ENCODE measurements at regions not wholly inside any gene's neighbourhood (a gene's known extent, or its start where the extent isn't known, plus 50 kb on each side); places are given as distances from the start of the nearest gene placed in this dataset.

DNA sequence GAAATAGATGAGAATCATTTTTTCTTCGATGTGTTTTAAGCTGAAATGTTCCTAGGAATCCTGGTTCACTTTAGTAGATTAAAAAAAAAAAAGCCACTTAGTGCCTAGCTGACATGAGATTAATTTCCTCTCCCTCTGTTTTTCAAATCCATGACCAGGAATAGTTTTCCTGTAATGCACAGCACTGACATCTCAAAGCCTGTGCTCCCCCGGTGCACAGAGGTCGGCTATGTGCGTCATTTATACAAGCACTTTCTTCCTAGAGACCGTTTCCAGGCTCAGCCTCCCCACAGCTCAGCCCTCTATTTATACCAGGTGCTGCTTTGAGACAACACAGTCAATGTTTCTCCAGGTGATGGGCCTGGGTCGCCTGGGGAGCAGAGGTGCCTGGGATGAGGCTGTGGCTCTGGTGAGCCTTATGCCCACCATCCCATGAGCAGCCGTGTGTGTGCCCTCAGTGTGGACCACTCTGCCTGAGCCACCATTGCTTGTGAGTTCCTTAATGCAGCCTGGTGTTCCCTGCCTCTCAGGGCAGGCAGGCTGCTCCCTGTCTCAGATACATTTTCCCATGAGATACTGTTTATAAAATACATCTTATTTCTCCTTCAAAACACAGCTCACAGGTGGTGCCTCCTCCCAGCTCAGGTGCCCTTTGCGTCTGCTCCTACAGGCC is 515.7 kb upstream of the HS6ST1 start:
- no peak overlapping the region for H3K9ac ChIP-seq (ENCODE audit: low read length in 5 of 5)
- H3K9me3 ChIP-seq (ENCODE audit: control insufficient read depth in 5 of 5, low read length in 5 of 5): no peaks in the 10 kb centered on the region
- no peak overlapping the region for H3K4me3 ChIP-seq (ENCODE audit: low read depth in 1 of 5, low read length in 5 of 5)
- no peaks in the 10 kb centered on the region for H3K27me3 ChIP-seq (ENCODE audit: control insufficient read depth in 5 of 5, insufficient read depth in 4 of 5, low read length in 5 of 5)
- no peaks in the 10 kb centered on the region for H3K4me1 ChIP-seq (ENCODE audit: control insufficient read depth in 5 of 5, insufficient read depth in 5 of 5, low read length in 5 of 5)
- no peaks in the 10 kb centered on the region for H3K36me3 ChIP-seq (ENCODE audit: control insufficient read depth in 5 of 5, insufficient read depth in 5 of 5, low read length in 5 of 5)
- H3K27ac ChIP-seq (ENCODE audit: low read depth, low read length): no peak overlapping the region

DNA sequence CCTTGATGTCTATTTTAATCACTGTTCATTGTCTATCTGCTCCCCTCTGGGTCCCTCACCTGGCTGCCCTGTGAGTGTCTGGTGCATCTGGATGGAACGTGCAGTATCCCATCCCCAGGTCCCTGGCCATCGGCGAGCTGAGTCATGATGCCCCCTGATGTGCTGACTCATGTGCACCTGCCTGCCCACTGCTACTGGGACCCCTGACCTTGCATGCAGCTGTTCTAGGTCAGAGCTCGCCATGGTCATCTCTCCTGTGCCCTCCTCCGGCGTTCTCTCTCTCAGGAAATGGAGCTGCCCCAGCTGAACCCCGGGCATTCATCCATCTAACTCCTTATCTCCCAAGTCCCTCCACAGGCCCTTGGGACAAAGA is 516.2 kb upstream of the HS6ST1 start:
- Histone ChIP-seq H3K27ac (ENCODE audit: low read depth, low read length) (no peak overlapping the region), H3K9me3 (ENCODE audit: control insufficient read depth in 5 of 5, low read length in 5 of 5) (no peaks in the 10 kb centered on the region), H3K27me3 (ENCODE audit: control insufficient read depth in 5 of 5, insufficient read depth in 4 of 5, low read length in 5 of 5) (no peaks in the 10 kb centered on the region), H3K4me1 (ENCODE audit: control insufficient read depth in 5 of 5, insufficient read depth in 5 of 5, low read length in 5 of 5) (no peaks in the 10 kb centered on the region), H3K36me3 (ENCODE audit: control insufficient read depth in 5 of 5, insufficient read depth in 5 of 5, low read length in 5 of 5) (no peaks in the 10 kb centered on the region), H3K4me3 (ENCODE audit: low read depth in 1 of 5, low read length in 5 of 5) (no peak overlapping the region), H3K9ac (ENCODE audit: low read length in 5 of 5) (no peak overlapping the region)

DNA sequence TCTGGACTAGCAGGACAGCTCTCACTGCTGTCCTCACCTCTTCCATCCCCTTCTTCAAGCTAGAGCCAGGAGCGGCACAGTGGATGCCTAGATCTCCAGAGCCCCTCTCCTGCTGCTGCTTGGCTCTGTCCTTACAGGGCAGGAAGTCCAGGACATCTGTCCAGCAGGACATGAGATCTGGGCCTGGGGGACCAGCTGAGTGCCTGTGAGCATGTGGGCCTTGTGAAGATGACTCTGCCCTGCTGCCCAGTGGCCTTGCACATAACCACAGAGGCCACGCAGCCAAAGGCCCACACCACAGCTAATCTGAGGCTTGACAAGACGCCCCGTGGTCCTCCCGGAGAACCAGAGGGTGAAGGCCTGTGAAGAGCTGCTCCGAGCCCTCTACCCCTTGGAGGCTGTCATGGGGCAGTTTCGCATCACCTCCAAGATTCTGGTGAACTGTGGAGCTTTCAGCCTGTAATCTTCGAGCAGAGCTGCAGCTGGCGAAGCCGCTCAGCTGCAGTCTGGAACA is 516.7 kb upstream of the HS6ST1 start:
- Histone ChIP-seq H3K4me3 (ENCODE audit: low read depth in 1 of 5, low read length in 5 of 5) (no peak overlapping the region), H3K27ac (ENCODE audit: low read depth, low read length) (no peak overlapping the region), H3K9ac (ENCODE audit: low read length in 5 of 5) (no peak overlapping the region), H3K27me3 (ENCODE audit: control insufficient read depth in 5 of 5, insufficient read depth in 4 of 5, low read length in 5 of 5) (no peaks in the 10 kb centered on the region), H3K4me1 (ENCODE audit: control insufficient read depth in 5 of 5, insufficient read depth in 5 of 5, low read length in 5 of 5) (no peaks in the 10 kb centered on the region), H3K9me3 (ENCODE audit: control insufficient read depth in 5 of 5, low read length in 5 of 5) (no peaks in the 10 kb centered on the region), H3K36me3 (ENCODE audit: control insufficient read depth in 5 of 5, insufficient read depth in 5 of 5, low read length in 5 of 5) (no peaks in the 10 kb centered on the region)

DNA sequence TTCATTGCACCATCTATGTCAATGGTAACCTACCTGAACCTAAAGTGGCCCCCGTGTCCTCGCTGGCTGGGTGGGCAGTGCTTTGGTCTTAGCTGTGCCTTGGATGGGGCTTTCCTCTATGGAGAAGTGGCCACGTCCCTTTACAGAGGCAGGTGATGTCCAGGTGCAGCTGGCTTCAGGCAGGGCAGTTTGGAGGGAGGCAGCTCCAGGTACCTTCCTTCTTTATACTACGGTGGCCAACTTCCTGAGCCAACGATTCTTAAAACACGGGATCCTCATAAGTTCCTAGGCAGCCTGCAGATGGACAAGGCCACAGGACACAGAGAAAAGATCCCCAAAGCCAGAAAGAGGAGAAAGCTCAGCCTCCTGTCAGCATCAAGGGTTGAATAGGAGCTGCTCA is 517.3 kb upstream of the HS6ST1 start:
- Histone ChIP-seq H3K27ac (ENCODE audit: low read depth, low read length) (no peak overlapping the region), H3K27me3 (ENCODE audit: control insufficient read depth in 5 of 5, insufficient read depth in 4 of 5, low read length in 5 of 5) (no peaks in the 10 kb centered on the region), H3K9me3 (ENCODE audit: control insufficient read depth in 5 of 5, low read length in 5 of 5) (no peaks in the 10 kb centered on the region), H3K4me1 (ENCODE audit: control insufficient read depth in 5 of 5, insufficient read depth in 5 of 5, low read length in 5 of 5) (no peaks in the 10 kb centered on the region), H3K36me3 (ENCODE audit: control insufficient read depth in 5 of 5, insufficient read depth in 5 of 5, low read length in 5 of 5) (no peaks in the 10 kb centered on the region), H3K9ac (ENCODE audit: low read length in 5 of 5) (no peak overlapping the region), H3K4me3 (ENCODE audit: low read depth in 1 of 5, low read length in 5 of 5) (no peak overlapping the region)

DNA sequence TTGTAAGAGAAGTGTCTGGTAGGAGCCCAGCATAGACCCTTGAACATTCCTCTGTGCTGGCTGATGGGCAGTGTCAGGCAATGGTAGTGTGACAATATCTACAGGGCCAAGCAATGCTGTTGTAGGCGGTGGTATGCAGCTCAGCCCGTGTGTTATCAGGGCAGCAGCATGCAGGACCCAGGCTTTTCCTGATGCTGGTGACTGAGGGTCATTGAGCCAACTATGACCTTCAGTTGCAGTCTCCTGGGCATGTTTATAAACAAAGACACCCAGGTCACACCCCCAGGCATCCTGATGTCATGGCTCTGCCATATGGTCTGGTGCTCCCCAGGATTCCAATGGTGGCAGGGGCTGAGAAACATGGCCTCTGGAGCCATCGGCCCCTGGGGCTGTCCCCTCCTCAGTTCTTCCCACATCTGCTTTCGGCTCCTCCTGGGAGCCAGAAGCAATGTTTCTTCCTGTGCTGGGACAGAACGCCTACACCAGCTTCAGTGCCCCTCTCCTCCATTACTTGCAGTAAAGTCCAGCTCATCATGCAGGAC is 518.0 kb upstream of the HS6ST1 start:
- Histone ChIP-seq H3K27me3 (ENCODE audit: control insufficient read depth in 5 of 5, insufficient read depth in 4 of 5, low read length in 5 of 5) (no peaks in the 10 kb centered on the region), H3K9ac (ENCODE audit: low read length in 5 of 5) (no peak overlapping the region), H3K9me3 (ENCODE audit: control insufficient read depth in 5 of 5, low read length in 5 of 5) (no peaks in the 10 kb centered on the region), H3K36me3 (ENCODE audit: control insufficient read depth in 5 of 5, insufficient read depth in 5 of 5, low read length in 5 of 5) (no peaks in the 10 kb centered on the region), H3K4me3 (ENCODE audit: low read depth in 1 of 5, low read length in 5 of 5) (no peak overlapping the region), H3K4me1 (ENCODE audit: control insufficient read depth in 5 of 5, insufficient read depth in 5 of 5, low read length in 5 of 5) (no peaks in the 10 kb centered on the region), H3K27ac (ENCODE audit: low read depth, low read length) (no peak overlapping the region)

DNA sequence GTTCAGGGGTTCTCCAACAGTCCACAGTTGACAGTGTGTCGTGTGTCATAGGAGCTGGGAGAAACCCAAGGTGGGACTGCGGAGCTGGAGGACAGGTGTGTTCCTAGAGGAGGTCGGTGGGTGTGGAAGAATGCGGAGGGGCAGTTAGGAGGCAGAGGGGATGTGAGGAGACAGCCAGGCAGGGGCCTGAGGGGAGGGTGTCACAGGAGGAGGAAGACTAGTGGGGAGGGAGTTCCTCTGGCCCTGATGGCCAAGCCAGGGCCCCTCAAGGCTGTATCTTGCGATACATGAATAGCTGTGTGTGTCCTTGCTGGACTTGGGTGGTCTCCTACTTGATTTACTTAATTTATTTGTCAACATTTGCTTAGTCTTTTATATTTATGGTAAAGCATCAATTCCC is 519.6 kb upstream of the HS6ST1 start:
- no peak overlapping the region for H3K4me3 ChIP-seq (ENCODE audit: low read depth in 1 of 5, low read length in 5 of 5)

DNA sequence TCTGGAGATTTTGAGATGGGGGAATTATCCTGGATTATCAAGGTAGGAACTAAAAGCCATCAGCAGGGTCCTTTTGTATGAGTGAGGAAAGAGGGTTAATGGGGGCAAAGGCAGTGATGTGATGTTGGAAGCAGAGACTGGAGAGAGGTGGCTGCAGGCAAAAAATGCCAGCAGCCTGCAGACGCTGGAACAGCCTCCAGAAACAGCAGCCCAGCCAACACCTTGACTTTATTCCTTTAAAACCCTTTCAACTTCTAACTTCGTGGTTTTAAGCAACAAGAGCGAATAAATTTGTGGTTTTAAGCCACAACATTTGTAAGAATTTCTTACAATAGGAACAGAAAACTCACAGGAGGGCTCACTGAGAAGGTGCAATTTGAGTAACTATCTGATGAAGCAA is 523.1 kb upstream of the HS6ST1 start:
- H3K4me3 ChIP-seq (ENCODE audit: low read depth in 1 of 5, low read length in 5 of 5): no peak overlapping the region
- no peak overlapping the region for H3K27ac ChIP-seq (ENCODE audit: low read depth, low read length)
- H3K9ac ChIP-seq (ENCODE audit: low read length in 5 of 5): no peak overlapping the region
- H3K9me3 ChIP-seq (ENCODE audit: control insufficient read depth in 5 of 5, low read length in 5 of 5): no peaks in the 10 kb centered on the region
- no peaks in the 10 kb centered on the region for H3K27me3 ChIP-seq (ENCODE audit: control insufficient read depth in 5 of 5, insufficient read depth in 4 of 5, low read length in 5 of 5)
- H3K36me3 ChIP-seq (ENCODE audit: control insufficient read depth in 5 of 5, insufficient read depth in 5 of 5, low read length in 5 of 5): no peaks in the 10 kb centered on the region
- H3K4me1 ChIP-seq (ENCODE audit: control insufficient read depth in 5 of 5, insufficient read depth in 5 of 5, low read length in 5 of 5): no peaks in the 10 kb centered on the region

More for the DNA sequence above, 519.6 kb upstream of the HS6ST1 start:
- no peak overlapping the region for H3K27ac ChIP-seq (ENCODE audit: low read depth, low read length)
- H3K4me1 ChIP-seq (ENCODE audit: control insufficient read depth in 5 of 5, insufficient read depth in 5 of 5, low read length in 5 of 5): no peaks in the 10 kb centered on the region
- H3K9ac ChIP-seq (ENCODE audit: low read length in 5 of 5): no peak overlapping the region
- H3K9me3 ChIP-seq (ENCODE audit: control insufficient read depth in 5 of 5, low read length in 5 of 5): no peaks in the 10 kb centered on the region
- H3K27me3 ChIP-seq (ENCODE audit: control insufficient read depth in 5 of 5, insufficient read depth in 4 of 5, low read length in 5 of 5): no peaks in the 10 kb centered on the region
- no peaks in the 10 kb centered on the region for H3K36me3 ChIP-seq (ENCODE audit: control insufficient read depth in 5 of 5, insufficient read depth in 5 of 5, low read length in 5 of 5)

DNA sequence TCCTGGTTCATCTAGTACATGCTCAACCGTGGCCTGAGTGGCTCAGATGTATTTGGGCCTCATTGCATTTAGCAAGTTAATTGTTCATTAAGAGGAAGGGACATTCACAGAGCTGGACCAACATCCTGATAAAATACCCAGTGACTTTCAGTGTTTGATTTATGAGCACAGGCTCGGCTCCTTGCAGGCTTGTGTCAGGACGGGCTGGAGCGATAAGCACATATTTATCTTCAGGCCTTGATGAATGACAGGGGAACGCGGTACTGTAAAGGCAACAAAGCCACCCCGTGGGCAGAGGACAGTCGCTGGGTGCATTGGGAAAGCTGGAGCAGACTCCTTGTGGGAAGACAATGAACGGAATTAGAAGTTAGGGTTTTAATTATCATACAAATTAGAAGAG is 548.6 kb upstream of the HS6ST1 start:
- H3K4me3 ChIP-seq (ENCODE audit: low read depth in 1 of 5, low read length in 5 of 5): no peak overlapping the region
- H3K9ac ChIP-seq (ENCODE audit: low read length in 5 of 5): no peak overlapping the region
- no peak overlapping the region for H3K27ac ChIP-seq (ENCODE audit: low read depth, low read length)
- no peaks in the 10 kb centered on the region for H3K9me3 ChIP-seq (ENCODE audit: control insufficient read depth in 5 of 5, low read length in 5 of 5)
- H3K4me1 ChIP-seq (ENCODE audit: control insufficient read depth in 5 of 5, insufficient read depth in 5 of 5, low read length in 5 of 5): peaks cover 0 to 2% (median 0%) of the 10 kb centered on the region in 5 donors
- H3K27me3 ChIP-seq (ENCODE audit: control insufficient read depth in 5 of 5, insufficient read depth in 4 of 5, low read length in 5 of 5): peaks cover 0 to 4% (median 0%) of the 10 kb centered on the region in 5 donors
- no peaks in the 10 kb centered on the region for H3K36me3 ChIP-seq (ENCODE audit: control insufficient read depth in 5 of 5, insufficient read depth in 5 of 5, low read length in 5 of 5)

DNA sequence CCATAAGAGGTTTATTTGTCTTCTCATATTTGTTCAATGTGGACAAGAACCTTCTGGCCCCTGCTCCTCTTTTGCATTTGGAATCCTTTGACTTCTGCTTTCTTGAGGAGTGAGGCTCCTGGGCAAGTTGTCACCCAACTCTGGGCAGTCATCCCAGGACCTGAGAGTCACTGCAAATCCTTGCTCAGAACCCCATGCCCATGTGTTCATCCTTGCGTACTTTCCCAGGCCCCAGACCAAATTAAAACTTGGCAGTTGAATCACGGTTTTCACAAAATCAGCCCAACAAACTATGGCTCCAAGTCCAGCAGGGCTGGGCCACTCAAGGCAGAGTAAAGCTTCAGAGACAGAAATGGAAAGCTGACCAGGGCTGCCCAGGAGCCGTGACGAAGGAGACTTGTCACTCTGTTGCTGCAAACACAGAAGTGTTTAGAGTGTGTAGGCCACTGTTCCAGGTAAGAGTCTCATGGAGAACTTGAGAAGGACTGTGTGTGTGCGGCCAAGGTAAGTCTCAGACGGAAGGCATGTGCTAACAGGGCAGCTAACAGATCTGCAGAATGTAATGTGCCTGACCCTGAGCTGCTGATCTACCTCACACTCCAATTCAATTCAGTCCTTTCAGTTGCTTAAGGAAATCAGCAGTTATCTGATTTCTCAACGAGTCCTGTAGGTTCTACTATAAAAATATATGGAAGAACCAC is 549.4 kb upstream of the HS6ST1 start:
- Histone ChIP-seq H3K27me3 (ENCODE audit: control insufficient read depth in 5 of 5, insufficient read depth in 4 of 5, low read length in 5 of 5) (peaks cover 0 to 4% (median 0%) of the 10 kb centered on the region in 5 donors), H3K27ac (ENCODE audit: low read depth, low read length) (no peak overlapping the region)

More for the DNA sequence above, 549.4 kb upstream of the HS6ST1 start:
- no peak overlapping the region for H3K9ac ChIP-seq (ENCODE audit: low read length in 5 of 5)
- no peaks in the 10 kb centered on the region for H3K36me3 ChIP-seq (ENCODE audit: control insufficient read depth in 5 of 5, insufficient read depth in 5 of 5, low read length in 5 of 5)
- H3K4me3 ChIP-seq (ENCODE audit: low read depth in 1 of 5, low read length in 5 of 5): no peak overlapping the region
- peaks cover 0 to 2% (median 0%) of the 10 kb centered on the region in 5 donors for H3K4me1 ChIP-seq (ENCODE audit: control insufficient read depth in 5 of 5, insufficient read depth in 5 of 5, low read length in 5 of 5)
- no peaks in the 10 kb centered on the region for H3K9me3 ChIP-seq (ENCODE audit: control insufficient read depth in 5 of 5, low read length in 5 of 5)
